ENCODE measurements at regions not wholly inside any gene's neighbourhood (a gene's known extent, or its start where the extent isn't known, plus 50 kb on each side); places are given as distances from the start of the nearest gene placed in this dataset.

DNA sequence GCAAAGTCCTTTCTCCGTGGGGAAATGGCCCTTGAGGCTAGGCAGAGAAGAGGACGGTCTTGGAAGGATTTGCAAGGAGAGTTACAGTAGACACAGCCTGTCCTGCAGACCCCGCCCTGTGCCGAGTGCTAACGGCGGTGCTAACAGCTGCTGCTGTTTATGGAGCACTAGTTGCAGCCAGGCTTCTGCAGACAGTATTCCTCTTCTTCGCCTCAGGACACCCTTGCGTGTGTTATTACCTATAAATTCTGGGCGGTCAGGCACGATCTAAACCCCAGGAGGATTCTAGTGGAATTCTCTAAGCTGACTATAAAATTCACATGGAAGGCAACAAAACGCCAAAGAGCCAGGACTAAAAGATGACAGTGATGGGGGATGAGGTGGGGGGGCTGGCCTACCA lies 139.8 kb downstream of the GLI2 start:
- TF ChIP-seq ZNF274 (IDR thresholded peaks at IDR 0.05; ENCODE audit: low read depth, low read length) (no peak), YY1 (IDR thresholded peaks at IDR 0.05; ENCODE audit: insufficient read depth, insufficient read length) (no peak)
